GM21717 (cell line): ENCODE measurements at regions not wholly inside any gene's neighbourhood (a gene's known extent, or its start where the extent isn't known, plus 50 kb on each side); places are given as distances from the start of the nearest gene placed in this dataset.
"Not testable (repeated sequence)": the region's sequence is repeated elsewhere in the genome, so short reads cannot be mapped to it uniquely, and the experiment has no call there.

ENCODE experiments used
- ATAC-seq: cut with Tn5 transposase; IDR thresholded peaks from one replicate; pipeline ENCODE4 v1.9.1; 2021; ENCODE audit warnings: mild to moderate bottlenecking, moderate library complexity; ENCODE audit not compliant: unreplicated experiment

- no peak for ATAC-seq
These were observed 1831.1 kb downstream of the SLITRK5 start for GRCh38 chr13:89502286-89502685.

GRCh38 chr13:89514534-89515312, 1832.8 kb upstream of the MIR17HG start:
- no peak for ATAC-seq

- no peak for ATAC-seq
These were observed 1831.5 kb upstream of the MIR17HG start for GRCh38 chr13:89515948-89516347.

GRCh38 chr13:89518289-89519077, 1829.0 kb upstream of the MIR17HG start:
- no peak for ATAC-seq

- no peak for ATAC-seq
These were observed 1827.0 kb upstream of the MIR17HG start for GRCh38 chr13:89520468-89520867.

- not testable (repeated sequence) for ATAC-seq
These were observed 1825.8 kb upstream of the MIR17HG start for GRCh38 chr13:89521672-89522071.

GRCh38 chr13:89541091-89542030, 1806.1 kb upstream of the MIR17HG start:
- no peak for ATAC-seq

GRCh38 chr13:89550938-89551337, 1796.5 kb upstream of the MIR17HG start:
- no peak for ATAC-seq

- no peak for ATAC-seq
These were observed 1792.7 kb upstream of the MIR17HG start for GRCh38 chr13:89554801-89555200.

GRCh38 chr13:89565476-89566100, 1781.9 kb upstream of the MIR17HG start:
- no peak for ATAC-seq

GRCh38 chr13:89567025-89567424, 1780.5 kb upstream of the MIR17HG start:
- no peak for ATAC-seq

GRCh38 chr13:89568276-89568675, 1779.2 kb upstream of the MIR17HG start:
- ATAC-seq: no peak

- ATAC-seq: no peak
These were observed 1778.7 kb upstream of the MIR17HG start for GRCh38 chr13:89568746-89569145.

- ATAC-seq: no peak
These were observed 1775.8 kb upstream of the MIR17HG start for GRCh38 chr13:89571676-89572075.

GRCh38 chr13:89574077-89574476, 1773.4 kb upstream of the MIR17HG start:
- ATAC-seq: no peak

- ATAC-seq: no peak
These were observed 1770.2 kb upstream of the MIR17HG start for GRCh38 chr13:89577301-89577700.

GRCh38 chr13:89584058-89584620, 1763.3 kb upstream of the MIR17HG start:
- no peak for ATAC-seq

GRCh38 chr13:89602655-89603054, 1744.8 kb upstream of the MIR17HG start:
- ATAC-seq: no peak

- no peak for ATAC-seq
These were observed 1744.3 kb upstream of the MIR17HG start for GRCh38 chr13:89603187-89603586.

GRCh38 chr13:89609318-89609717, 1738.2 kb upstream of the MIR17HG start:
- ATAC-seq: no peak
